C4-2B (cell line): ENCODE measurements at regions not wholly inside any gene's neighbourhood (a gene's known extent, or its start where the extent isn't known, plus 50 kb on each side); places are given as distances from the start of the nearest gene placed in this dataset.

ENCODE experiments used
- H3K27ac ChIP-seq: fragments of 450-650 bp; 2 replicates; pipeline ENCODE4 v1.5.1; 2017
- ZFX ChIP-seq: fragments of 450-650 bp; IDR thresholded peaks from 2 replicates; pipeline ENCODE4 v1.6.1; 2017
- TF ChIP-seq, protein P1 (sequence below): fragments of 450-650 bp; conservative IDR thresholded peaks from 2 replicates; pipeline ENCODE4 v1.5.1; 2017; ENCODE audit warnings: mild to moderate bottlenecking

GRCh38 chr7:130996833-130997231 is 262.8 kb upstream of the KLF14 start:
- H3K27ac ChIP-seq = peak overlapping the region; percentile 49
- no peak for TF ChIP-seq ZFX
- TF ChIP-seq, protein P1, sequence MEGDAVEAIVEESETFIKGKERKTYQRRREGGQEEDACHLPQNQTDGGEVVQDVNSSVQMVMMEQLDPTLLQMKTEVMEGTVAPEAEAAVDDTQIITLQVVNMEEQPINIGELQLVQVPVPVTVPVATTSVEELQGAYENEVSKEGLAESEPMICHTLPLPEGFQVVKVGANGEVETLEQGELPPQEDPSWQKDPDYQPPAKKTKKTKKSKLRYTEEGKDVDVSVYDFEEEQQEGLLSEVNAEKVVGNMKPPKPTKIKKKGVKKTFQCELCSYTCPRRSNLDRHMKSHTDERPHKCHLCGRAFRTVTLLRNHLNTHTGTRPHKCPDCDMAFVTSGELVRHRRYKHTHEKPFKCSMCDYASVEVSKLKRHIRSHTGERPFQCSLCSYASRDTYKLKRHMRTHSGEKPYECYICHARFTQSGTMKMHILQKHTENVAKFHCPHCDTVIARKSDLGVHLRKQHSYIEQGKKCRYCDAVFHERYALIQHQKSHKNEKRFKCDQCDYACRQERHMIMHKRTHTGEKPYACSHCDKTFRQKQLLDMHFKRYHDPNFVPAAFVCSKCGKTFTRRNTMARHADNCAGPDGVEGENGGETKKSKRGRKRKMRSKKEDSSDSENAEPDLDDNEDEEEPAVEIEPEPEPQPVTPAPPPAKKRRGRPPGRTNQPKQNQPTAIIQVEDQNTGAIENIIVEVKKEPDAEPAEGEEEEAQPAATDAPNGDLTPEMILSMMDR = no peak

DNA sequence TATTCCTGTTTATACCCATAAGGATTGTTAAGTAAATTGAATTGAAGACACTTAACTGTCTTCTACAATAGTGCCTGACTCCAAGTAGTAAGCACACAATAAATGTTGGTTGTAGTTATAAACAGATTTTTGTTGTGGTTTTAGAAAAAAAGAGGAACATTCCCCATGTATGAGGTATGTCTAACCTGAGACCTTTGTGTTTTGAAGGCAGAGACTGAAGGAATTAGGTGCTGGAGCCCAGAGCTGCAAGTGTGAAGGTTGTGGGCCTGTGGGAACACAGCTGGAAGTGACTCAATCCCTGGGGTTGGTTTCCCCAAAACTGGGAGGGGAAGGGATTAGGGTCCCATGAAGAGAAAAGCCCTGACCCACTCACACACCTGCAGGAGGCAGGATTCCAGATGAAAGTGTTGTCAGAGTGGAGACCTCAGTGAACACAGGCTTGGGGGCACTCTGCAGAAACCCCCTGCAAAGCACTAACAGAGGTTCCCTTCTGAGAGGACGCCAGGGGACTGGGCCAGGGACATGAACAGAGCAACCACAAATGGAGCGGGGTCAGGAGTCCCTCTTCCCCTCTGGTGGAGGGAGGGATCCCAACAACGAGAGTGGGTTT is 265.1 kb upstream of the KLF14 start:
- TF ChIP-seq, protein P1 = no peak
- no peak overlapping the region for H3K27ac ChIP-seq

DNA sequence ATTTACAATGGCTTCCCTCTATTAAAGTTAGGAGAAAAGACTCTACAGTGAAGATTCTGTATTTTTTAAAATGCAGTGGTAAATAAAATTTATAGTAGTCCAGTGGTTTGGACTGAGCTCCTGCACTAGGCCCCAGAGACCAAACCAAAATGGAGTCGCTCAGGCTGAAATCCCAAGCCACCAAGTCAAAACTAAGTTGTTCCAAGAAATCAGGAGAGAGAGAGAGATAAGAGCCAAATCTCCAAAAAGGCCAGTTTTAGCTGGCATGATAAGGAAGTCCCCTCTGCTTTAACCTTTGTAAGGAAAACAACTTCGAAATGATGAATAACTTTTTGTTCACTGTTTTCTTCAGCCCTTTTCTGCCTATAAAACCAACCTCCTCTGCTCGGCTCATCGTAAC is 265.9 kb upstream of the KLF14 start:
- H3K27ac ChIP-seq = no peak overlapping the region
- no peak for TF ChIP-seq ZFX
- TF ChIP-seq, protein P1 = no peak

GRCh38 chr7:131000389-131000788 is 266.4 kb upstream of the KLF14 start:
- TF ChIP-seq ZFX = no peak
- TF ChIP-seq, protein P1 = no peak
- H3K27ac ChIP-seq = no peak overlapping the region

DNA sequence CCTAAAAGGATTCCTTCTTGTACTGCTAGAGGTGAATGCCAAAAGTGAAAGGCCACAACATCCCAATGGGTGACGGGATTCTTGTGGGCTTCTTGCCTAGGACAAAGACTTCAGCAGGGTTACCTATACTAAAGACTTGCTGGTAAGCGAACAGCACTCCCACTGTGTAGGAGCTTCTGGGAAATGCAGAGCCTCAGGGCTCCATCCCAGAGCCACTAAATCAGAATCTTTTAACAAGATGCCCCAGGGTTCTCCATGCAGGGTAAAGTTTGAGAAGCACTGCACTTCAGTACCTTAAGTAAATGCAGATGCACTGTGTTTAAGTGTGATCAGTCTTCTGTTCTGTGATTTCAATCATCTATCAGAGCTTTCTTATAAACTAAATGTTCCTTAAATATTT is 266.9 kb upstream of the KLF14 start:
- no peak overlapping the region for H3K27ac ChIP-seq
- TF ChIP-seq, protein P1 = no peak
- TF ChIP-seq ZFX = no peak

- H3K27ac ChIP-seq = no peak overlapping the region
- no peak for TF ChIP-seq ZFX
- TF ChIP-seq, protein P1 = no peak
Observed at GRCh38 chr7:131002600-131002999, 268.6 kb upstream of the KLF14 start.

- TF ChIP-seq, protein P1 = no peak
- TF ChIP-seq ZFX = no peak
- no peak overlapping the region for H3K27ac ChIP-seq
Observed at GRCh38 chr7:131003634-131004033, 269.6 kb upstream of the KLF14 start.
